K562 (cell line): ENCODE measurements at regions not wholly inside any gene's neighbourhood (a gene's known extent, or its start where the extent isn't known, plus 50 kb on each side); places are given as distances from the start of the nearest gene placed in this dataset.

Experiments
- BRD9 ChIP-seq: fragments of 450-650 bp; IDR thresholded peaks from 2 replicates; pipeline ENCODE4 v1.6.1; 2018; ENCODE audit warnings: low read depth; ENCODE audit not compliant: partially characterized antibody
- GTF2A2 ChIP-seq: IDR thresholded peaks from 2 replicates; pipeline ENCODE4 v1.6.1; 2016; ENCODE audit warnings: mild to moderate bottlenecking, missing genetic modification characterization, missing compliant biosample characterization
- HES1 ChIP-seq: fragments of 450-650 bp; IDR thresholded peaks from 2 replicates; pipeline ENCODE4 v1.6.1; 2016; ENCODE audit warnings: low read depth, mild to moderate bottlenecking, moderate library complexity
- KDM4B ChIP-seq, 2 experiments: fragments of 450-650 bp in 1 of 2; sonication (generic) in 1 of 2; IDR thresholded peaks; 2 replicates each; pipeline ENCODE4 v1.6.1; 2016 to 2017; ENCODE audit warnings: borderline replicate concordance in 2 of 2, antibody characterized with exemption in 1 of 2, low read depth in 1 of 2, mild to moderate bottlenecking in 1 of 2
- NFE2L1 ChIP-seq: fragments of 450-650 bp; IDR thresholded peaks from 2 replicates; pipeline ENCODE4 v1.6.1; 2016; ENCODE audit warnings: missing genetic modification characterization, low read depth, mild to moderate bottlenecking, missing compliant biosample characterization, moderate library complexity, borderline replicate concordance
- NR2C2 ChIP-seq, 2 experiments: fragments of 200-800 bp in 1 of 2; sonication (Bioruptor generic) in 1 of 2; sonication (generic) in 1 of 2; formaldehyde crosslinking in 1 of 2; IDR thresholded peaks; 2 replicates each; pipeline versions ENCODE4 v1.6.1 to v1.8.0; 2016 to 2022; ENCODE audit warnings: mild to moderate bottlenecking in 1 of 2, missing compliant biosample characterization in 1 of 2, missing genetic modification characterization in 1 of 2, missing genetic modification reagents in 1 of 2
- NUFIP1 ChIP-seq: fragments of 450-650 bp; IDR thresholded peaks from 2 replicates; pipeline ENCODE4 v1.6.1; 2018; ENCODE audit not compliant: partially characterized antibody
- SAP30 ChIP-seq: fragments of 200-600 bp; sonication (generic); IDR thresholded peaks from 2 replicates; pipeline ENCODE4 v1.6.1; 2012; ENCODE audit warnings: borderline replicate concordance, low read depth, mild to moderate bottlenecking, moderate library complexity, low read length, control low read depth, inconsistent platforms; ENCODE audit not compliant: insufficient read depth, poor library complexity, severe bottlenecking
- ZNF41 ChIP-seq: fragments of 250-450 bp; sonication (Bioruptor Pico); conservative IDR thresholded peaks from 2 replicates; pipeline ENCODE4 v1.4.0; 2020; ENCODE audit warnings: mild to moderate bottlenecking
- ZNF431 ChIP-seq: sonication (generic); formaldehyde crosslinking; IDR thresholded peaks from 2 replicates; pipeline ENCODE4 v1.8.0; 2022; ENCODE audit warnings: mild to moderate bottlenecking, missing genetic modification reagents
- ZNF507 ChIP-seq: conservative IDR thresholded peaks from 2 replicates; pipeline ENCODE4 v1.6.1; 2017; ENCODE audit warnings: missing genetic modification characterization, missing compliant biosample characterization
- TF ChIP-seq, protein P1 (sequence below): sonication (generic); formaldehyde crosslinking; IDR thresholded peaks from 2 replicates; pipeline ENCODE4 v1.4.0; 2020; ENCODE audit warnings: mild to moderate bottlenecking, missing genetic modification reagents

DNA sequence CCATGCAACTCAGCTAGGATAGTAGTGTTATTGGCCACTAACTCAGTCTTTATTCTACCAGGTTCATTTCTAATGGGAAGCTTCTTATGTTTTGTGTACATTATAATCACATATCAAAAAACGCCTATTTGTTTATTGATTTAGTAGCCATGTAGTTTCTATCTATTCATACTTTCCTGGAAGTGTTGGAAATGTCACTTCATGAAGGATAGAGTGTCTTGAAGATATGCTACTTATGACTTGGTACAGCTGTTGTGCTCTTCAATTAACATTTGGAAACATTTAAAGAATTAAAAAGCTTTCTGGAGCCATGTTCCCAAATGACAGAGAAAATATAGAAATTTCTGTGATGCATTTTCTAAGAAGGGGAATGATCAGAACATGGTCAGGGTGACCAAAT is 307.5 kb downstream of the ETNK1 start (continued):
- no peak for TF ChIP-seq ZNF507
- TF ChIP-seq NUFIP1: no peak
- TF ChIP-seq HES1: no peak
- TF ChIP-seq NR2C2 (CRISPR knock-in tag; IDR thresholded peaks at IDR 0.05): no peak
- no peak for TF ChIP-seq NR2C2 (tag; IDR thresholded peaks at IDR 0.05)
- TF ChIP-seq ZNF41 (CRISPR knock-in tag): no peak
- TF ChIP-seq NFE2L1: no peak
- no peak for TF ChIP-seq GTF2A2 (tag)
- TF ChIP-seq, protein P1, sequence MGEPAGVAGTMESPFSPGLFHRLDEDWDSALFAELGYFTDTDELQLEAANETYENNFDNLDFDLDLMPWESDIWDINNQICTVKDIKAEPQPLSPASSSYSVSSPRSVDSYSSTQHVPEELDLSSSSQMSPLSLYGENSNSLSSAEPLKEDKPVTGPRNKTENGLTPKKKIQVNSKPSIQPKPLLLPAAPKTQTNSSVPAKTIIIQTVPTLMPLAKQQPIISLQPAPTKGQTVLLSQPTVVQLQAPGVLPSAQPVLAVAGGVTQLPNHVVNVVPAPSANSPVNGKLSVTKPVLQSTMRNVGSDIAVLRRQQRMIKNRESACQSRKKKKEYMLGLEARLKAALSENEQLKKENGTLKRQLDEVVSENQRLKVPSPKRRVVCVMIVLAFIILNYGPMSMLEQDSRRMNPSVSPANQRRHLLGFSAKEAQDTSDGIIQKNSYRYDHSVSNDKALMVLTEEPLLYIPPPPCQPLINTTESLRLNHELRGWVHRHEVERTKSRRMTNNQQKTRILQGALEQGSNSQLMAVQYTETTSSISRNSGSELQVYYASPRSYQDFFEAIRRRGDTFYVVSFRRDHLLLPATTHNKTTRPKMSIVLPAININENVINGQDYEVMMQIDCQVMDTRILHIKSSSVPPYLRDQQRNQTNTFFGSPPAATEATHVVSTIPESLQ: no peak
- no peak for TF ChIP-seq BRD9
- TF ChIP-seq ZNF431 (CRISPR knock-in tag): no peak
- TF ChIP-seq SAP30: no peak
- TF ChIP-seq KDM4B (IDR thresholded peaks at IDR 0.05; ENCODE audit: borderline replicate concordance in 2 of 2, low read depth in 1 of 2): no peak
- TF ChIP-seq, all 486 proteins: peak for 0
